CD4-positive, CD25-positive, alpha-beta regulatory T cell (primary cell): ENCODE measurements at regions not wholly inside any gene's neighbourhood (a gene's known extent, or its start where the extent isn't known, plus 50 kb on each side); places are given as distances from the start of the nearest gene placed in this dataset.
"Not testable (repeated sequence)": the region's sequence is repeated elsewhere in the genome, so short reads cannot be mapped to it uniquely, and the experiment has no call there.

Experiments used
- ATAC-seq, 2 donors: fragments of 150-1000 bp; cut with Tn5 transposase; one replicate each; pipeline ENCODE4 v1.10.0; 2021; ENCODE audit warnings: low read depth in 2 of 2, moderate number of reproducible peaks in 2 of 2, moderate library complexity in 1 of 2
- DNase-seq, 3 donors: peaks; one replicate each; pipeline versions ENCODE4 v3.0.0 to v3.0.0-alpha.2; 2012 to 2022; ENCODE audit warnings: mixed read lengths in 1 of 3
- H3K27ac ChIP-seq: one replicate; pipeline ENCODE4 v1.7.0; 2013; ENCODE audit warnings: mild to moderate bottlenecking, low read length; ENCODE audit not compliant: insufficient read depth, poor library complexity, severe bottlenecking
- H3K27me3 ChIP-seq: one replicate; pipeline ENCODE4 v1.7.0; 2013; ENCODE audit warnings: low read length; ENCODE audit not compliant: control insufficient read depth, insufficient read depth
- H3K36me3 ChIP-seq: one replicate; pipeline ENCODE4 v1.7.0; 2013; ENCODE audit warnings: mild to moderate bottlenecking, low read length, moderate library complexity; ENCODE audit not compliant: control insufficient read depth, insufficient read depth
- H3K4me1 ChIP-seq: 2 replicates; pipeline ENCODE4 v1.7.0; 2013; ENCODE audit warnings: mild to moderate bottlenecking, low read length; ENCODE audit not compliant: insufficient read depth, control insufficient read depth, poor library complexity, severe bottlenecking
- H3K4me3 ChIP-seq: one replicate; pipeline ENCODE4 v1.7.0; 2013; ENCODE audit warnings: low read depth, mild to moderate bottlenecking, low read length, moderate library complexity
- H3K9me3 ChIP-seq, 2 experiments: 1 replicate in 1 of 2; 2 replicates in 1 of 2; pipeline ENCODE4 v1.7.0; 2013; ENCODE audit warnings: low read length in 2 of 2, mild to moderate bottlenecking in 1 of 2, moderate library complexity in 1 of 2; ENCODE audit not compliant: control insufficient read depth in 2 of 2
- H3K27ac Mint-ChIP-seq, 3 donors: one replicate each; pipeline ENCODE4 v1.8.0; 2020 to 2022; ENCODE audit warnings: mild to moderate bottlenecking in 3 of 3, mixed read lengths in 3 of 3, moderate library complexity in 2 of 3
- H3K27me3 Mint-ChIP-seq: one replicate; pipeline ENCODE4 v1.8.0; 2022; ENCODE audit warnings: mild to moderate bottlenecking, mixed read lengths
- H3K36me3 Mint-ChIP-seq: one replicate; pipeline ENCODE4 v1.8.0; 2020; ENCODE audit warnings: mixed read lengths
- H3K4me1 Mint-ChIP-seq, 4 donors: one replicate each; pipeline ENCODE4 v1.8.0; 2020 to 2022; ENCODE audit warnings: mixed read lengths in 4 of 4, mild to moderate bottlenecking in 1 of 4
- H3K4me3 Mint-ChIP-seq, 4 donors: one replicate each; pipeline ENCODE4 v1.8.0; 2020 to 2022; ENCODE audit warnings: mild to moderate bottlenecking in 4 of 4, mixed read lengths in 4 of 4, moderate library complexity in 3 of 4
- H3K9me3 Mint-ChIP-seq, 7 donors: one replicate each; pipeline ENCODE4 v1.8.0; 2020 to 2022; ENCODE audit warnings: mixed read lengths in 7 of 7, mild to moderate bottlenecking in 3 of 7, moderate library complexity in 2 of 7

DNA sequence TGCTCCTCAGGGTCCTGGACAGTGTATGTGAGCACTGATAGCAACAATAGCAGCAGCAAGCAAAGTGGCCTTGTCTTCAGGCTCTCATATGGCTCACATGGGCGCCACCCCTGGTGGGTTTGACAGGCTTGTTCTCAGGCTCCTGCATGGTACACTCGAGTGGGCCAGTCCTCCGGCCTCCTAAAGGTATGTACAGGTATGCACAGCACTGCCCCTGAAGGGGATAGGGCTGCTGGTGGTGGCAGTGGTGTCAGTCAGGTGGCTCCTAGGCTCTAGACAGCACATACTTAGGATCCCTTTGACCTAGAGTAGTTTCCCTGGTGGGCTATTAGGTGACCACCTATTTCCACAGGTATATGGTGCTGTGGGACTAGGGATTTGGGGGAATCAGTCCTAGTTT lies 79.8 kb downstream of the LGALS9B start:
- not testable (repeated sequence) for H3K4me1 Mint-ChIP-seq, H3K9me3 Mint-ChIP-seq, H3K27ac ChIP-seq, H3K27me3 ChIP-seq, H3K4me3 Mint-ChIP-seq, H3K36me3 ChIP-seq, H3K4me3 ChIP-seq, H3K27ac Mint-ChIP-seq, H3K9me3 ChIP-seq, DNase-seq, H3K36me3 Mint-ChIP-seq, H3K27me3 Mint-ChIP-seq, H3K4me1 ChIP-seq, ATAC-seq

DNA sequence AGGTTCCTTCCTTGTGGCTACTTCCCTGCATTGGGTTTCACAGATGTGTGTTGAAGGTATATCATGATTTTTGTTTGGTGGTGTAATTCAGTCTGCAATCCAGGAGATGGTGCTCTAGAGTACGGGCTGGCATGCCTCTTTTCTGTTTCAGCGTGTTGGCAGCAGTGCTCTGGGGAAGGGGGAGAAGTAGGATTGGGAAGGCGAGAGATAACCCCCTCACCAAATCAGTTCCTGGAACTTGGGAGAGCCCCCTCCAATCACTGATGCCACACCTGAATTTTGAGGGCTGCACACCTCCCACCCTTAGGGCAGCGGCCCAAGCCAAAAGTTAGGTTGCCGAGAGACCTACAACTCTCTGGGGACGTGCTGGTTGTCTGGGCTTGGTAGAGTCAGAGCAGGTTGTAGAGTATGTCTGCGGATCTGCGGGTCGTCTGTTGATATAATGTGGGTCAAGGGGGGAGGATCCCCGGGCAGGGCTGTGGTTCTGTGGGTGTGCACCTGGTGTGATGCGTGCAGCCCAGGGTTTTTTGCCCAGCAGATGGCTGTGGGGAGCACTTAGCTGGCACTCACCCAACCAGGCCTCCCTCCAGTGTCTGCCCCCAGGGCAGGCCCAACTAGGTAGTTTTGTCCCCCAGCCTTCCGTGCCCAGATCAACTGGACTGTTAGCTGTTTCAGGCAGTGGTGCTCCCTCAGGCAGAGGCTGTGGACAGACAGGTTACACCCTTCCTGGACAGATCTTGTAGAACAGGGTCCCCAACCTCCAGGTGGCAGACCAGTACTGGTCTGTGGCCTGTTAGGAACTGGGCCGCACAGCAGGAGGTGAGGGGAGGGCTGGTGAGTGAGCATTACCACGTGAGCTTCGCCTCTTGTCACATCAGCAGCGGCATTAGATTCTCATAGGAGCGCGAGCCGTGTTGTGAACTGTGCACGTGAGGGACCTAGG lies 85.7 kb downstream of the LGALS9B start:
- not testable (repeated sequence) for H3K36me3 Mint-ChIP-seq, H3K9me3 ChIP-seq, H3K36me3 ChIP-seq, H3K4me1 Mint-ChIP-seq, H3K4me3 ChIP-seq, H3K27me3 ChIP-seq, H3K27ac ChIP-seq, H3K9me3 Mint-ChIP-seq, H3K4me1 ChIP-seq
- peak overlapping the region in 1 of 3 donors; percentile 52 for H3K27ac Mint-ChIP-seq
- H3K4me3 Mint-ChIP-seq, result peak overlapping the region in 2 of 4 donors; percentile 70 to 73
- DNase-seq (peak in 2 of 3 donors; percentile 17 to 32), ATAC-seq (peak; percentile 44 to 53)
- peaks cover 10% of the 10 kb centered on the region for H3K27me3 Mint-ChIP-seq

DNA sequence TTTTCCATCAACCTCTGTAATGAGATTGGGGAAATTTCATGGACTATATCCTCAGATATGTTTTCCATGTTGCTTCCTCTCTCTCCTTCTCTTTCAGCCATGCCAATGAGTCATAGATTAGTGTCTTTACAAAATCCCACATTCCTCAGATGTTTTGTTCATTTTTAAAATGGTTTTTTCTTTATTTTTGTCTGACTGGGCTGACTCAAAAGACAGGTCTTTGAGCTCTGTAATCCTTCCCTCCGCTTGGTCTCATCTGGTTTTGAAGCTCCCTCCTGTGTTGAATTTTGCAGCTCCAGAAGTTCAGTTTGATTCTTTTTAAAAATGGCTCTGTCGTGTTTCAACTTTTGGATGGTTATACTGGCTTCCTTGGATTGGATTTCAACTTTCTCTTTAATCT lies 86.7 kb downstream of the LGALS9B start:
- H3K27ac ChIP-seq, H3K4me3 Mint-ChIP-seq, H3K4me1 ChIP-seq, H3K27me3 ChIP-seq, DNase-seq, ATAC-seq, H3K4me1 Mint-ChIP-seq, H3K9me3 ChIP-seq, H3K36me3 Mint-ChIP-seq, H3K4me3 ChIP-seq, H3K27ac Mint-ChIP-seq, H3K9me3 Mint-ChIP-seq, H3K36me3 ChIP-seq: not testable (repeated sequence)
- peaks cover 12% of the 10 kb centered on the region for H3K27me3 Mint-ChIP-seq

DNA sequence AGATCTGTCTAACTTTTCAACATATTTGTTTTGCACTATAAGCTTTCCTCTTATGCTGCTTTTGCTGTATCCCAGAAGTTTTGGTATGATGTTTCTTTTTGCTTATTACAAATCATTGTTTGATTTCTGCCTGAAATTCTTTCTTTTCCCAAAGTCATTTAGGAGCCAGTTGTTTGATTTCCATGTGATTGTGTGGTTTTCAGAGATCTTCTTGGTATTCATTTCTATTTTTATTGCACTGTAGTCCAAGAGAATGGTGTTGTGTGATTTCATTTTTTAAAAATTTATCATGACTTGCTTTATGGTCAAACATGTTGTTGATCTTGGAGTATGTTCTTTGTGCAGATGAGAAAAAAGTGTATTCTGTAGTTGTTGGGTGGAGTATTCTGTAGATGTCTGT lies 88.1 kb downstream of the LGALS9B start:
- H3K9me3 Mint-ChIP-seq, H3K4me1 Mint-ChIP-seq, ATAC-seq, H3K4me3 ChIP-seq, DNase-seq, H3K4me1 ChIP-seq, H3K36me3 Mint-ChIP-seq, H3K9me3 ChIP-seq, H3K36me3 ChIP-seq, H3K27ac ChIP-seq, H3K27ac Mint-ChIP-seq, H3K27me3 ChIP-seq, H3K4me3 Mint-ChIP-seq: not testable (repeated sequence)
- peaks cover 12% of the 10 kb centered on the region for H3K27me3 Mint-ChIP-seq

DNA sequence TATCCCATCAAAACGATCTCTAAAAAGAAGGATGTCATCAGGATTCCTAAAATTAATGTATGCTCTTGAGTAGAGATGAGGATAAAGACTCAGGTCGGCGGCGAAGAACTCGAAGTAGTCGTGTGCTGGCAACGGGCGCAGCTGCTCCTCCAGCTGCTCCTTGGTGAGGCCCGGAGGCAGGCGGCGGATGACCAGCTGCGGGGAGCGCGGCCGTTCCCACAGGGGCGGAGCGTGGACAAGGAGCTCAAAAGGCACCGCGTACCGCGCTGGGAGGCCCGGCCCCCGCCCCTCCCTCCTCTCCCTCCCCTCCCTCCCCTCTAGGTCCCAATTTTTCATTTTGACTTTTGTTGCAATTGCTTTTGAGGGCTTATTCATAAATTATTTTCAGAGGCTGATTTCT lies 90.7 kb downstream of the LGALS9B start:
- not testable (repeated sequence) for H3K4me1 ChIP-seq, H3K27ac ChIP-seq, H3K4me1 Mint-ChIP-seq, ATAC-seq, H3K27me3 ChIP-seq, H3K4me3 ChIP-seq, H3K9me3 Mint-ChIP-seq, DNase-seq, H3K36me3 ChIP-seq, H3K4me3 Mint-ChIP-seq, H3K27ac Mint-ChIP-seq, H3K36me3 Mint-ChIP-seq, H3K9me3 ChIP-seq
- peaks cover 20% of the 10 kb centered on the region for H3K27me3 Mint-ChIP-seq

DNA sequence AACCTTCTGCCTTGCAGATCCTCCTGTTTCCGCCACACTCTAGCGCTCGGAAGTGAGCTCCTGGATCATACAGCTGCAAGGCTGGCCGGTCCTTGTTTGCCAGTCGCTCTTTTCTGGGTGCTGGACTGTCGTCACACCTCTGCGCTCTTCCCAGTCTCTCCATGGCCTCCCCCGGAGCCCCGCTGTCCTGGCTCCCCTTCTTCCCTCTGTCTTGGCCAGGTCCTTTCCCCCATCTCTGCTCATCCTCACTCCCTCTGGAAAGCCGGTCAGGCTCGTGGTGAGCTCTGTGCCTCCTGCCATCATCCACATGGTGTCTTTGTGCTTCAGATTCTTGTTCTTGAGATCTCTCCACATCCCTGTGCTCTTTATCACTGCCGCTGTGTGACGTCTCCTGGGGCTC lies 91.6 kb downstream of the LGALS9B start:
- H3K9me3 ChIP-seq, H3K36me3 Mint-ChIP-seq, H3K4me1 Mint-ChIP-seq, H3K9me3 Mint-ChIP-seq, H3K4me3 ChIP-seq, H3K27ac ChIP-seq, H3K4me1 ChIP-seq, H3K36me3 ChIP-seq, ATAC-seq, DNase-seq, H3K27me3 ChIP-seq: not testable (repeated sequence)
- H3K27me3 Mint-ChIP-seq, result peaks cover 20% of the 10 kb centered on the region
- peak overlapping the region in 1 of 4 donors; percentile 23 for H3K4me3 Mint-ChIP-seq
- peak overlapping the region in 1 of 3 donors; percentile 57 for H3K27ac Mint-ChIP-seq
